Activated T-helper 2 cell treated with anti-CD3 and anti-CD28 coated beads, Interferon-gamma antibody, Interleukin-2, Interleukin-4, amounts not matched to agents 10 μg/mL and 5 μg/mL and 100 μg/mL, durations not matched to agents 14 hours and 24 hours and 36 hours (primary cell): ENCODE measurements at regions not wholly inside any gene's neighbourhood (a gene's known extent, or its start where the extent isn't known, plus 50 kb on each side); places are given as distances from the start of the nearest gene placed in this dataset.
"Not testable (repeated sequence)": the region's sequence is repeated elsewhere in the genome, so short reads cannot be mapped to it uniquely, and the experiment has no call there.

ENCODE experiments used
- DNase-seq: peaks from one replicate; pipeline ENCODE4 v3.0.0; 2021; ENCODE audit warnings: low spot score
- H3K27ac Mint-ChIP-seq: one replicate; pipeline ENCODE4 v1.8.0; 2021; ENCODE audit warnings: mixed read lengths
- H3K27me3 Mint-ChIP-seq: one replicate; pipeline ENCODE4 v1.8.0; 2021; ENCODE audit warnings: low read depth, mixed read lengths
- H3K36me3 Mint-ChIP-seq: one replicate; pipeline ENCODE4 v1.8.0; 2021; ENCODE audit warnings: low read depth, mixed read lengths
- H3K4me1 Mint-ChIP-seq: one replicate; pipeline ENCODE4 v1.8.0; 2021; ENCODE audit warnings: low read depth, mixed read lengths
- H3K4me3 Mint-ChIP-seq: one replicate; pipeline ENCODE4 v1.8.0; 2021; ENCODE audit warnings: low read depth, mild to moderate bottlenecking, moderate library complexity, mixed read lengths
- H3K9me3 Mint-ChIP-seq: one replicate; pipeline ENCODE4 v1.8.0; 2021; ENCODE audit warnings: mixed read lengths
- intact Hi-C: fragments of 100-400 bp; cut with micrococcal nuclease; formaldehyde crosslinking; loops from one replicate; pipeline ENCODE4 v1.15.1; 2023

DNA sequence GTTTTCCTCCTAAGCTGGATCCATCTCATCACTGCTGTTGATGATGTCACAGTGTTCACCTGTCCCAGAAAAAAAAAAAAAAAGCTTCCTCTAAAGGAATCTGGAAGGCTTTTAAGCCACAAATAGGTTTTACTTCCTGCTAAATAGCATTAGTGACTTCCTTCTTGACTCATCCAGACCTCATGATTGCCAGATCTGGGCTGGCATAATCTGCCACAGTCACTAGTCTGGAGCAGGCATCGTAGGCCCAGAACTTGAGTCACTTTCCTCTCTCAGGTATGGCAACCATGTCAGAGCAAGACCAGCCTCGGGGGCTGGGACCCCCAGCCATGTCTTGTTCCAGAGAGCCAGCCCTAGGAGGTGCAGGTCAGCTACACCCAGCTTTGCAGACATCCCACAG is 266.5 kb upstream of the CADM2 start:
- Mint-ChIP-seq H3K36me3 (no peaks in the 10 kb centered on the region), H3K9me3 (peaks cover 21% of the 10 kb centered on the region), H3K27ac (no peak overlapping the region), H3K4me1 (no peaks in the 10 kb centered on the region), H3K4me3 (no peak overlapping the region), H3K27me3 (no peaks in the 10 kb centered on the region)
- DNase-seq: no peak
- intact Hi-C loops: no loop called here

DNA sequence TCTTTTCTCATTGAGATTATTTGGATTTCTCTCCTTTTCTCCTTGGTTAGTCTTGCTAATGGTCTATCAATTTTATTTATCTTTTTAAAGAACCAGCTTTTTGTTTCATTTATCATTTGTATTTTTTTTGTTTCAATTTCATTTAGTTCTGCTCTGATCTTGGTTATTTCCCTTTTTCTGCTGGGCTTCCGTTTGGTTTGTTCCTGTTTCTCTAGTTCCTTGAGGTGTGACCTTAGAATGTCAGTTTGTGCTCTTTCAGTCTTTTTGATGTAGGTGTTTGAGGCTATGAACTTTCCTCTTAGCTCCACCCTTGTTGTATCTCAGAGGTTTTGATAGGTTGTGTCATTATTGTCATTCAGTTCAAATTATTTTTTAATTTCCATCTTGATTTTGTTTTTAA is 248.5 kb upstream of the CADM2 start:
- intact Hi-C loops, DNase-seq, H3K4me3 Mint-ChIP-seq, H3K27me3 Mint-ChIP-seq, H3K36me3 Mint-ChIP-seq, H3K4me1 Mint-ChIP-seq, H3K27ac Mint-ChIP-seq: not testable (repeated sequence)
- peaks cover 66% of the 10 kb centered on the region for H3K9me3 Mint-ChIP-seq

DNA sequence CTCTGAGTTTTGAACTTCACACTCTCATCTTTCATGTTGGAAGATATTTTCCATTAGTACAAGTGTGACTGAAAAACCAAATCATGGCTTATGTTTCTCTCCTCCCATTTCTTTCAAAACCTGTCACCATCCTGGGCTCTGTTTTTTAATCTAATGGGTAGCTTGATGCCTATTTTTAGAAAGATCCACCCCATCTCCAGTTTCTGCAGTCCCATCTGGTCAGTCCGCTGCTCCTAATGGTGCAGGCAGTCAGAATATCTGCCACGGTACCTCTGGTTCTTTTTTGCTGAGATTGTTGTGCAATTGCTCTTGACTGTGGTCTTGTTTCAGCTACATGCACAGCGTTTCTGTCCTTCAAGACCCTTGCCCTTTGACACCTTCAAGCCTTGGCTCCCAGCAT is 240.9 kb upstream of the CADM2 start:
- intact Hi-C loops: no loop called here
- Mint-ChIP-seq H3K4me1 (no peaks in the 10 kb centered on the region), H3K27me3 (no peaks in the 10 kb centered on the region)

DNA sequence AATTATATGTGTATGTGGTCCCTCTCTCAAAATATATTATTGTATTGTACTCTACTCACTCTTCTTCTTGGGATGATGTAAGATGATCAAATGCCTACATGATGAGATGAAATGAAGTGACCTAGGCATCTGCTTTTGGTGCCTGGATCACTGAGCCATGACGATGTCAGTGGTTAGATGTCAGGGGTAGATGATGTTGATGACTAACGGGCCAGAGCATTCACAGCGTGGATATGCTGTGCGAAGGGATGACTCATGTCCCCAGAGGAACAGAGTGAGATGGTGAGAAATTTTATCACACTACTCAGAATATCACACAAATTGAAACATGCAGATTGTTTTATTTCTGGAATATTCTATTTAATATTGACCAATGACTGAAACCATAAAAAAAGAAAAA is 233.9 kb upstream of the CADM2 start:
- intact Hi-C loops: no loop called here
- H3K27me3 Mint-ChIP-seq: no peaks in the 10 kb centered on the region
- no peak overlapping the region for H3K27ac Mint-ChIP-seq
- H3K9me3 Mint-ChIP-seq: peaks cover 38% of the 10 kb centered on the region
- no peak overlapping the region for H3K4me3 Mint-ChIP-seq
- no peaks in the 10 kb centered on the region for H3K36me3 Mint-ChIP-seq
- H3K4me1 Mint-ChIP-seq: no peaks in the 10 kb centered on the region
- DNase-seq: no peak

More for the DNA sequence above, 240.9 kb upstream of the CADM2 start:
- Mint-ChIP-seq H3K36me3 (no peaks in the 10 kb centered on the region), H3K9me3 (peaks cover 64% of the 10 kb centered on the region), H3K4me3 (no peak overlapping the region), H3K27ac (no peak overlapping the region)
- no peak for DNase-seq

DNA sequence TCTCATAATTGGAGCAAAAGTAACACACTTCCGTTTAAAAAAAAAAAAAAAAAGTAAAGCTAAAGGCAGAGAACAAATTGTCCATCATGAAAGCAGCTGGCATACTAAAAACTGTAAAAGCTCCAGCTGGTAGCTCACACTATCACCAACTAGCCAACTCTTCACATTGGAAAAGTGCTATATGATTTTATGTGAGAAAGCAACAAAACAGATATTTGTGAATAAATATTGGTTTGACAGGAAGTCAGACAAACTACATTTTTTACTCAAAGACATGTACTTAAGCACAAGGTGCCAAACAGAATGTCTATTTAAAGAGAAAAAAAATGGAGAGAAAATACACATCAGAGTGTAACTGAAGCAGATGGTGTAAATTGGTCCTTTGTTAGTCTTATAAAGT is 231.2 kb upstream of the CADM2 start:
- intact Hi-C loops: no loop called here
- H3K4me3 Mint-ChIP-seq: no peak overlapping the region
- no peak for DNase-seq
- no peaks in the 10 kb centered on the region for H3K4me1 Mint-ChIP-seq
- H3K36me3 Mint-ChIP-seq: no peaks in the 10 kb centered on the region
- H3K27me3 Mint-ChIP-seq: no peaks in the 10 kb centered on the region
- no peak overlapping the region for H3K27ac Mint-ChIP-seq
- peaks cover 27% of the 10 kb centered on the region for H3K9me3 Mint-ChIP-seq

DNA sequence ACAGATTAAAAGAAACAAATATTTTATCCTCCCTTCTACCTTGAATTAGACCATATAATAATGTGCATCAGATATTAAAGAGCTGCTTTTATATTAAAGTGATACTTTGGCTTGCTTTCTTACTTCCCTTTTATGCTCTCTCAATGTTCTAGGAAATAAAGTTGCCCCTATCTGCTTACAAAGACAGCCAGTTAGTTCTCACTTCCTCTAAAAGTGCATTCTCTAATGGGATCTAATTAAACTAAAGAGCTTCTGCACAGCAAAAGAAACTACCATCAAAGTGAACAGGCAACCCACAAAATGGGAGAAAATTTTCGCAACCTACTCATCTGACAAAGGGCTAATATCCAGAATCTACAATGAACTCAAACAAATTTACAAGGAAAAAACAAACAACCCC is 224.1 kb upstream of the CADM2 start:
- H3K9me3 Mint-ChIP-seq: peaks cover 24% of the 10 kb centered on the region
- H3K27ac Mint-ChIP-seq, DNase-seq, H3K27me3 Mint-ChIP-seq, H3K36me3 Mint-ChIP-seq, H3K4me3 Mint-ChIP-seq, H3K4me1 Mint-ChIP-seq, intact Hi-C loops: not testable (repeated sequence)

DNA sequence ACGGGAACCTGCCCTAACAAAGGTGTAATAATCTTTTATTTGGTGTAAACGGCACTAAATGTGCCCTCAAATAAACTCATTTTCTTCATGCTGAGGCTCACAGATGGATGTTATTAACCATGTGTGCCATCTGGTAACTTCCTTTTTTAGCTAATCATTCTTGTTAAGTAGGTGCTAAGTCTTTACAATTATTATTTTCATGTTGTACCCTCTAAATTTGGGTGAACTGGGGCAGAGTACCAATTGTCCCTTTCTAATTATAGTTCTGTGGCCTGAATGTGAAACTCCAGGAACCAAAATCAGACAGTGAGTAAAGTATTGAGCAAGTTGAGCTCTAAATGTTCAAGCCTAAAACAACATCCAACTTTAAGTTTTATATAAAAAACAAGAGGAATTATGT is 220.7 kb upstream of the CADM2 start:
- intact Hi-C loops: no loop called here
- H3K27me3 Mint-ChIP-seq: no peaks in the 10 kb centered on the region
- DNase-seq: no peak
- H3K36me3 Mint-ChIP-seq: no peaks in the 10 kb centered on the region
- H3K4me1 Mint-ChIP-seq: no peaks in the 10 kb centered on the region
- peaks cover 13% of the 10 kb centered on the region for H3K9me3 Mint-ChIP-seq
- no peak overlapping the region for H3K4me3 Mint-ChIP-seq
- H3K27ac Mint-ChIP-seq: no peak overlapping the region

DNA sequence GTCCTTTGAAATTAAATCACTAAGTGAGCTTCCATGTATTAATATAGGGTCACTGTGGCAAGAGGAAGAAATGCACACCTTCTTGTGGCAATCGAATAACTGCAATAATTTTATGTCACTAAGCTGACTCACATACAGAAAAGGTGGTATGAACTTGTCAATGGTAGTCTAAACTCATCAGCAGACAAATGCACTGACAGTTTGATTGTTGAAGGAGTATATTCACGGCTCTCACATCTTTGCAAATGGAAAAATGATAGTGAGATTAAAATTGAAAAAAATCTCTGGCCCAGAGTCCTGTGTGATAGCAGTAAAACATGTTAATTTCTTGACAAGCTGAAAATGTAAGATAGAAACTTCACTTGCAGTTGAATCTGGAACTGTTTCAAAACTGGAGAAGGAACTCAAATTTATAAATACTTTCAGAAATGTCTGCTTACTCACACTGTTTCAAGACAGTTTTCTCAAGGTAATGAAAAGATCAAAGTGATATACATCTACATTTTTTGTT is 215.8 kb upstream of the CADM2 start:
- intact Hi-C loops: no loop called here
- DNase-seq: no peak

DNA sequence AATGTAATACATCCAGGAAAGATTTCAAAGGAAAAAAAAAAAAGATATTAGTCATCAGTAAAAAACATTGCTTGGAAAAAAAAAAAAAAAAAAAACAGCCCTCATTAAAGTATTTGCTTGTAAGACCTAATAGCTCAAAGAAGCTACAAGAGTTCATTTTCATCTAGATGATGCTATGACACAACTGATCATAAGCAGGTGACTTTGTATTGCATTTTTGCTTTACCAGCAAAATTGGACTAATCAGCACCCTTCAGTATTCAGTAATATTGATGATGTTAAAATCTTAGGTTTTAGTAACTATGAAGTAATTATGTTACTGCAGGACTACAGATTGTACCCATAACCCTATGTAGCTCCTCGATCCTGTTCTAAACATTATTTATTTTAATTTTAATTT is 214.7 kb upstream of the CADM2 start:
- Mint-ChIP-seq H3K36me3 (no peaks in the 10 kb centered on the region), H3K27me3 (no peaks in the 10 kb centered on the region), H3K4me1 (no peaks in the 10 kb centered on the region), H3K4me3 (no peak overlapping the region), H3K9me3 (peaks cover 6% of the 10 kb centered on the region), H3K27ac (no peak overlapping the region)
- intact Hi-C loops: no loop called here
- DNase-seq: no peak

More for the DNA sequence above, 215.8 kb upstream of the CADM2 start:
- Mint-ChIP-seq H3K9me3 (peaks cover 6% of the 10 kb centered on the region), H3K4me3 (no peak overlapping the region), H3K27me3 (no peaks in the 10 kb centered on the region), H3K4me1 (no peaks in the 10 kb centered on the region), H3K27ac (no peak overlapping the region), H3K36me3 (no peaks in the 10 kb centered on the region)

DNA sequence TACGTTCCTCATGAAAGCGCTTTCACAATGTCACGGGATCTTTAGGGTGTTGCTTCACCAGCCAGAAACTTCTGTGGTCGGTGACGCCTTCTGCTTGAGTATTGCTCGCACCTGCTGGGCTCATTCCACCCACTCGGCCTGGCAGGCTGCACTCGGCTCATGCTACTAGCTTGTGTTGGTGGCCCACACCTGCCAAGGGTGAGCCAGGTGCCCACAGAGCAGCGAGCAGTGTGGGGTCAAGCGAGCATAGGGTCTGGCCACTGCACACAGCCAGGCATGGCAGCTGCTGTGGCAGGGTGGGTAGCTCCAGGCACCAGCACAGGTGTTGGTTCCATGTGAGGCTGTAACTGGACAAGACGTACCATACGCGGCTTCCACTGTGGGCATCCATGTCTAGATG is 202.9 kb upstream of the CADM2 start:
- intact Hi-C loops: no loop called here
- DNase-seq: no peak
- H3K27me3 Mint-ChIP-seq: no peaks in the 10 kb centered on the region
- H3K27ac Mint-ChIP-seq: no peak overlapping the region
- no peaks in the 10 kb centered on the region for H3K36me3 Mint-ChIP-seq
- H3K4me1 Mint-ChIP-seq: no peaks in the 10 kb centered on the region
- H3K9me3 Mint-ChIP-seq: peaks cover 31% of the 10 kb centered on the region
- H3K4me3 Mint-ChIP-seq: no peak overlapping the region

DNA sequence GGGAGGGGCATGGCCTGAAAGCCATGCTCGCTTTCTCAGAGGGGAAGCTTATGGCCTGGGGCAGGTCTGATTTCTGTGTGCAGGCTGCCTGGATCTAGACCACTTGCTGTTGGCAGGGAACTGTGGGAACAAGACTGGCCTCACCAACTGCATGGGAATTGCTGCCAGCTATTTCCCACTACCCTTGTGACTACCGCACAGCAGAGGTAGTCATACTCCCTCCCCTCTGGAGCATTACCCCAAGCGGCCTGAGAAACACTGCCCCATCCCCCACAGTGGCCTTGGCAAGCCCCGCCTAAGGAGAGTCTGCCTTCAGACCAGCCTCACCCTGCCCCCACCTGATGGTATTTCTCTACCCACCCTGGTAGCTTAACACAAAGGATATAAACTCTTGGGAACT is 199.4 kb upstream of the CADM2 start:
- Mint-ChIP-seq H3K4me1 (no peaks in the 10 kb centered on the region), H3K9me3 (peaks cover 47% of the 10 kb centered on the region), H3K27me3 (no peaks in the 10 kb centered on the region), H3K36me3 (no peaks in the 10 kb centered on the region), H3K4me3 (no peak overlapping the region), H3K27ac (no peak overlapping the region)
- intact Hi-C loops: no loop called here
- no peak for DNase-seq

DNA sequence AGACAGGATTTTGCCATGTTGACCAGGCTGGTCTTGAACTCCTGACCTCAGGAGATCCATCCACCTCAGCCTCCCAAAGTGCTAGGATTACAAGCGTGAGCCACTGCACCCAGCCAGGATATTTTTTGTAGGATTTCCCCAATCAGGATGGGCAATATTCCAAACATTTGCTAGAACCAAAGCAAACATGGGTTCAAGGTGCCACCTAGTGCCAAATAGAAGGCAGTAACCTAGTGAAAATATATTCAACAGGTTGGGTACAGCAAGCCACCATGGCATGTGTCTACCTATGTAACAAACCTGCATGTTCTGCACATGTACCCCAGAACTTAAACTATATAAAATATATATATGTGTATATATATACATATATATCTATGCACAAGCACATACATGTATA is 185.9 kb upstream of the CADM2 start:
- H3K36me3 Mint-ChIP-seq: no peaks in the 10 kb centered on the region
- H3K27ac Mint-ChIP-seq: no peak overlapping the region
- no peaks in the 10 kb centered on the region for H3K27me3 Mint-ChIP-seq
- peaks cover 51% of the 10 kb centered on the region for H3K9me3 Mint-ChIP-seq
- intact Hi-C loops: no loop called here
- H3K4me1 Mint-ChIP-seq: no peaks in the 10 kb centered on the region
- DNase-seq: no peak
- no peak overlapping the region for H3K4me3 Mint-ChIP-seq

DNA sequence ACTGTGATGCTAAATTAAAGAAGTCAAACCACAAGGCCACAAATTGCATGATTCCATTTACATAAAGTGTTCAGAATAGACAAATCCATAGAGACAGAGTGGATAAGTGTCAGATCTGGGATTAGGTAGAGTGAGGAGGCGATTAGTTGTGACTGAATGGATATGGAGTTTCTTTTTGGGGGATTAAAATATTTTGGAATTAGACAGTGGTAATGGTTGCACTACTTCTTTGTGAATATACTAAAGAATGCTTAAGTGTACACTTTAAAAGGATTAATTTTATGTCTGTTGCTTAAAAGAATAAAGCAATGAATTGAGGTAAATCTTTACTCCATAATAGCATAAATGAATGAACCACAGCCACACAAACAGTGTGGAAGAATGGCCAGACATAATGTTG is 175.5 kb upstream of the CADM2 start:
- Mint-ChIP-seq H3K27ac (no peak overlapping the region), H3K4me3 (no peak overlapping the region), H3K27me3 (no peaks in the 10 kb centered on the region), H3K36me3 (no peaks in the 10 kb centered on the region), H3K9me3 (peaks cover 19% of the 10 kb centered on the region), H3K4me1 (no peaks in the 10 kb centered on the region)
- DNase-seq: no peak
- intact Hi-C loops: no loop called here

DNA sequence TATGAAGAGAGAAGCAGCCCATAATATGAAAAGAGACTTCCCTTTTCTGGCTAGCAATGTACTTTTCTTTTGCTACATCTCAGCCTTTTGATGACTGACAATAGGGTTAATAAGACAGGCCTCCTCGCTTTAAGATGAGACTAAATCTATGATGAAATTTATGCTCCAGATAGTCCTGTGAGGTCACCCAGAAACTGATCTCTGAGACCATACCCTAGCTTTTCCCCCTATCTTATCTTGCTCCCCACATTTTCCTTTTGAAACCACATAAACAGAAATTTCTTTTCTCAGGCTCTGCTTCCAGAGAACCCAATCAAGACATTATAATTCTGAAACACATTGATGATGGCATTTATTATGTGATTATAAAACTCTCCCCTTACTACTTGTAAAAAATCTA is 168.8 kb upstream of the CADM2 start:
- H3K27me3 Mint-ChIP-seq: no peaks in the 10 kb centered on the region
- no peaks in the 10 kb centered on the region for H3K36me3 Mint-ChIP-seq
- H3K4me1 Mint-ChIP-seq: no peaks in the 10 kb centered on the region
- intact Hi-C loops: no loop called here
- no peak overlapping the region for H3K27ac Mint-ChIP-seq
- no peak for DNase-seq
- H3K9me3 Mint-ChIP-seq: peaks cover 20% of the 10 kb centered on the region
- no peak overlapping the region for H3K4me3 Mint-ChIP-seq
